GM12864 (cell line): ENCODE measurements at regions not wholly inside any gene's neighbourhood (a gene's known extent, or its start where the extent isn't known, plus 50 kb on each side); places are given as distances from the start of the nearest gene placed in this dataset.

Experiments
- DNase-seq: peaks from one replicate; pipeline ENCODE4 v3.0.0-alpha.2; 2011; ENCODE audit warnings: low read depth
- H3K4me3 ChIP-seq: 2 replicates; pipeline ENCODE4 v1.5.1; 2011; ENCODE audit warnings: mild to moderate bottlenecking, low read depth, low read length, control low read depth
- CTCF ChIP-seq: IDR thresholded peaks from 2 replicates; pipeline ENCODE4 v1.5.1; 2011; ENCODE audit warnings: low read depth, mild to moderate bottlenecking, moderate library complexity, low read length, control low read depth, inconsistent platforms; ENCODE audit errors: missing control alignments

GRCh38 chr3:26049951-26050350 lies 260.1 kb downstream of the OXSM start:
- H3K4me3 ChIP-seq, result no peak overlapping the region
- TF ChIP-seq CTCF, result no peak
- DNase-seq, result no peak

- H3K4me3 ChIP-seq, result no peak overlapping the region
- DNase-seq, result no peak
- TF ChIP-seq CTCF, result no peak
These were observed 260.9 kb downstream of the OXSM start for GRCh38 chr3:26050776-26051175.

- no peak for TF ChIP-seq CTCF
- no peak for DNase-seq
- no peak overlapping the region for H3K4me3 ChIP-seq
These were observed 269.0 kb downstream of the OXSM start for GRCh38 chr3:26058901-26059321.

GRCh38 chr3:26061947-26062346 lies 272.1 kb downstream of the OXSM start:
- no peak overlapping the region for H3K4me3 ChIP-seq
- DNase-seq, result no peak
- TF ChIP-seq CTCF, result no peak

- no peak overlapping the region for H3K4me3 ChIP-seq
- TF ChIP-seq CTCF, result no peak
- DNase-seq, result no peak
These were observed 274.4 kb downstream of the OXSM start for GRCh38 chr3:26064297-26064696.

- DNase-seq, result no peak
- TF ChIP-seq CTCF, result no peak
- H3K4me3 ChIP-seq, result no peak overlapping the region
These were observed 279.0 kb downstream of the OXSM start for GRCh38 chr3:26068890-26069289.

- no peak for TF ChIP-seq CTCF
- no peak overlapping the region for H3K4me3 ChIP-seq
- no peak for DNase-seq
These were observed 281.0 kb downstream of the OXSM start for GRCh38 chr3:26070854-26071253.
